AG09319 (cell line): ENCODE measurements at regions not wholly inside any gene's neighbourhood (a gene's known extent, or its start where the extent isn't known, plus 50 kb on each side); places are given as distances from the start of the nearest gene placed in this dataset.

Experiments used
- DNase-seq: peaks from one replicate; pipeline ENCODE4 v3.0.0-alpha.2; 2010; ENCODE audit warnings: low read depth; ENCODE audit errors: extremely low read depth
- TF ChIP-seq, protein P1 (sequence below): IDR thresholded peaks from 2 replicates; pipeline ENCODE4 v1.5.1; 2011; ENCODE audit warnings: low read depth, mild to moderate bottlenecking, inconsistent platforms, low read length, moderate library complexity

DNA sequence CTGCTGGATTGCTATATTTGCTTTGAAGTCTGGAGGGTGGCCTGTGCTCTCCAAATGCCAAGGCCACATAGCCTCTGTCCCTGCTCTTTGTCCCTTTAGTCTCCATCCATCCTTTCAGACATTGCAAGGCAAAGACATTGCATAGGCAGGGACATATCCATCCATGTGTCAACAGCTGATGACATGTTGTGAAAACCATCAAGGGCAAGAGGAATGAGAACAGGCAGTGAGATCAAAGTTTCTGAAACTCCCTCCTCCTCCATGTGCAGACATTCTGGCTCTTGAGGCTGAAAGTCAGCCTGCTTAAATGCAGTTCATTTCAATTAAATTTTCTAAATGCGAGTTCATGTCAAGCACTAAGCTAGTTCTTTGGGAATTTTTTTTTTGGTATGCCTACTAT, 135.2 kb upstream of the CTNNB1 start:
- no peak for DNase-seq

DNA sequence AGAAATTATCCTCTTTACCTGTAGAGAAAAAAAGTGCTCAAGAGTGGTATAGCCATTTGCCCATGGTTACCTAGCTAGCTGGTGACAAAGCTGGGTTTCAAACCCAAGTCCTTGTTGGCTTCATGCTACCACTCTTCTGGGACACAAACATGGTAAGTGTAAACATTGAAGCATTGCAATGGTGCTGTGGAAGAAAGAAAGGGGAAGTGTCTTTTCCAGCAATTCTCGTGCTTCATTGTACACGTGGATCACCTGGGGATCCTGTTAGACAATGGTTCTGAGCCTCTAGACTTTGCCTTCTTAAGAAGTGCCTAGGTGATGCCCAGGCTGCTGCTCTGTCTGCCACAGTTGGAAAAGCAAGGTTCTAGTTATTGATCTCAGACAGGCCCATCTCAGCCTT, 134.8 kb upstream of the CTNNB1 start:
- DNase-seq = no peak
- TF ChIP-seq, protein P1, sequence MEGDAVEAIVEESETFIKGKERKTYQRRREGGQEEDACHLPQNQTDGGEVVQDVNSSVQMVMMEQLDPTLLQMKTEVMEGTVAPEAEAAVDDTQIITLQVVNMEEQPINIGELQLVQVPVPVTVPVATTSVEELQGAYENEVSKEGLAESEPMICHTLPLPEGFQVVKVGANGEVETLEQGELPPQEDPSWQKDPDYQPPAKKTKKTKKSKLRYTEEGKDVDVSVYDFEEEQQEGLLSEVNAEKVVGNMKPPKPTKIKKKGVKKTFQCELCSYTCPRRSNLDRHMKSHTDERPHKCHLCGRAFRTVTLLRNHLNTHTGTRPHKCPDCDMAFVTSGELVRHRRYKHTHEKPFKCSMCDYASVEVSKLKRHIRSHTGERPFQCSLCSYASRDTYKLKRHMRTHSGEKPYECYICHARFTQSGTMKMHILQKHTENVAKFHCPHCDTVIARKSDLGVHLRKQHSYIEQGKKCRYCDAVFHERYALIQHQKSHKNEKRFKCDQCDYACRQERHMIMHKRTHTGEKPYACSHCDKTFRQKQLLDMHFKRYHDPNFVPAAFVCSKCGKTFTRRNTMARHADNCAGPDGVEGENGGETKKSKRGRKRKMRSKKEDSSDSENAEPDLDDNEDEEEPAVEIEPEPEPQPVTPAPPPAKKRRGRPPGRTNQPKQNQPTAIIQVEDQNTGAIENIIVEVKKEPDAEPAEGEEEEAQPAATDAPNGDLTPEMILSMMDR = no peak

More for the DNA sequence above, 135.2 kb upstream of the CTNNB1 start:
- TF ChIP-seq, protein P1 = no peak

DNA sequence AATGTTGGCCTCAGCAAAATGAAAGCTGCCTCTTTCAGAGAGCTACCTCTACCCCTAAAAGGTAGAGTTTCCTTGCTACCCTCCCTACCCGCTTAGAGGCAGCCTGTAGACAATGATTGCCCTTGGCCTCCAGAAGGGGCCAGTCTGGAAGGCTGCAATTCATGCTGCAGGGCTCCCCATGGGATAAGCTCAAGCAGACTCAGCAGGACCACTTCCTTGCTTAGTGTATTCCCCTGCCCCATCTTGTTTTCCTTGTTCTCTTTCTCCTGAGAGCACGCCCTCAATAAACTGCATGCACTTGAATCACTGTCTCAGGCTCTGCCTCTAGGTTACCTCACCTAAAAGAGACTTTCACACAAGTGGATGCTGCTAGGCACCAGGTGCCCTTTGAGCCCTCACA, 134.0 kb upstream of the CTNNB1 start:
- TF ChIP-seq, protein P1 = no peak

DNA sequence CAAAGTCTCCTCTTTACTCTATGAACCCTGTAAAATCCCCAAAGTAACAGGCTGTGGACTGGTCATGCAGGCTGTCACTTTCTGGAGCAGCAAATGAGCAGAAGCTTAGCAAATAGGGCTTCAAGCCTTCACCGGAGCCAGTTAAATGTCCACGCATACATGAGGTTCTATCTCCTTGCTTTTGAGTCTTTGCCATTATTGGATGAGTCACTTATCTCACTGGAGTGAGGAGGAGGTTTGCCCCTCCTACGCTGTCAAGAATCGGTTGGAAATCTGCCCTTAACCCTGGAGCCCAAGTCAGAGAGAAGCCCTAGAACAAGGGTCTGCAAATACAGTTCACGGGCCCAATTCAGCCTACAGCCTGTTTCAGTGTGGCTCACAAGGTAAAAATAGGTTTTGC, 126.1 kb upstream of the CTNNB1 start:
- no peak for DNase-seq
- TF ChIP-seq, protein P1 = no peak

More for the DNA sequence above, 134.0 kb upstream of the CTNNB1 start:
- no peak for DNase-seq

DNA sequence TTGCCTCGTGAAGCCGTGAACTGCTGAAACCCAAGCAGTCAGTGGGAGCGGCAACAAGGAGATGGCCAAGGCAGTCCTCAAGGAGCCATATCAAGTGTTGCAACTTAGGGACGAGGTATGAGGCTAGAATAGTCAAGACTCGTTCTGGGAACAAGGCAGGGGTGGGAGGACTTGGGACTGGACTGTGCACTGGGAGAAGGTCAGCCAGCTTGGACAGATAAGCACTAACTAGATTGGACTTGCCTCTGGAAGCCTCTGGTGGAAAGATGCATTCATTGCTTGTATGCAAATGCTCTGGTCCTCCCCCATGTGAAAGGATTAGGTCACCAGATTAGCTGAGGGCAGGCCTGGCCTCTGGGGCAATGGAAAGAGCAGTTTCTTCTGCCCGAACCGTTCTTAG, 123.3 kb upstream of the CTNNB1 start:
- no peak for DNase-seq
- TF ChIP-seq, protein P1 = no peak

DNA sequence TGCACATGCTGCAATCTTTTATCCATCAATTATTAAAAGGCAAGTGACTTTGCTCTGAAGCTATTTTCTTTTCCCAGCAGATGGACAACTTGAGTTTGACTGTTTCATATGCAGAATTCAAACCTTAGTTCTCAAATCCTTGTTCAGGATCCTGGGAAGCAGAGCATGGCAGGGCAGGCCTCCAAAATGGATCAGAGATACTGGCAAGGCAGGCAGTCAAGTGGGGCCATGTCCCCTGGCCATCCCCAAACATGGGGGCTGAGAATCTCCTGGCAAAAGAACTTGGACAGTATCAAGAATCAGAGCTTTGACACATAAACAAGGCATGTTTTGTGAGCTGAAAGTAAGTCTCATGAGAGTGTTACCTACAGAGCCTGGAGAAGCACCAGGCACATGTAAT, 122.9 kb upstream of the CTNNB1 start:
- DNase-seq = no peak
- TF ChIP-seq, protein P1 = no peak

DNA sequence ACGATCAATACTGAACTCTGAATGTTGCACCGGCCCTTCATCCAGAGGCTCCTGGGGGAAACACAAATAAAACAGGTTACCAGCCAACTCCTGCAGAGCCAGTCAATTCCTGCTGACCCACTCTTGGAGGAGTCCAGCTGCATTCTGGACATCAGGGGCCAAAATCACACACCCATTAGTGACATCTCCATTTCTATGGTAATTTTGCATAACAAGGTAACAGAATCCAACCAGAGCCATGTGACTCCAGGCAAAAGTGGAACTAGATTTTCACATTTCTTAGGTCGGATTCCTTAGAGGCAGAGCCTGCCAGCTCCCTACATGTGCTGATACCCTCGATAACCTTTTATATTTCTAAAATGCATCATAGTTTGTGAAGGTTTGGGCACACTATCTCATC, 119.2 kb upstream of the CTNNB1 start:
- TF ChIP-seq, protein P1 = no peak
- no peak for DNase-seq

DNA sequence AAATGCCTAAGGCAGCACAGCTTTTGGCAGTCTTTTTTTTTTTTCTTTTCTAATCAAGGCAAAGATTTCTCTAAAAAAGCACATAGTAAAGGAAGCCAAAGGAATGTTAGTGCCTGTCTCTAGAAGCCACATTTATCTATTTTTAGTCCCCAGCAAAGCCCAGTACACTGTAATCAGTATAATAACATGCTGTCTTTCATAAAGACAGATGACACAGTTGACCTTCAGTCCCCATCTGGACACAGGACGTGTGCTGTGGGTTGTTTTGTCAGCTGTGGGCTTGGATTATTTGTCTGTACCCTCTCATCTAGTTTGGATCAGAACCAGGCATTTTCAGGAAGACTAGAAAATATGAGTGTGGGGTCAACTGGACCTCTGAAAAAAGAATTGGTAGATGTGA, 110.4 kb upstream of the CTNNB1 start:
- TF ChIP-seq, protein P1 = no peak
- no peak for DNase-seq
